NCI-H82 treated with DMSO at 0.1 percent for 48 hours (cell line): ENCODE measurements at regions not wholly inside any gene's neighbourhood (a gene's known extent, or its start where the extent isn't known, plus 50 kb on each side); places are given as distances from the start of the nearest gene placed in this dataset.
A peak's percentile ranks its signal among the peaks of the same experiment; 100 is the strongest.
"Not testable (repeated sequence)": the region's sequence is repeated elsewhere in the genome, so short reads cannot be mapped to it uniquely, and the experiment has no call there.

Experiments
- DNase-seq: peaks from one replicate; lab custom pipeline; 2025; ENCODE audit not compliant: unreplicated experiment; lab: John Stamatoyannopoulos, UW

GRCh38 chr4:123209436-123209835 is 187.2 kb upstream of the SPRY1 start:
- no peak for DNase-seq

GRCh38 chr4:123215536-123215935 is 181.1 kb upstream of the SPRY1 start:
- no peak for DNase-seq

GRCh38 chr4:123216543-123216942 is 180.1 kb upstream of the SPRY1 start:
- no peak for DNase-seq

- no peak for DNase-seq
Measured at GRCh38 chr4:123216946-123217345, 179.6 kb upstream of the SPRY1 start.

- DNase-seq: no peak
Measured at GRCh38 chr4:123217664-123218063, 178.9 kb upstream of the SPRY1 start.

GRCh38 chr4:123218981-123219380 is 177.6 kb upstream of the SPRY1 start:
- no peak for DNase-seq

GRCh38 chr4:123229286-123229685 is 167.3 kb upstream of the SPRY1 start:
- no peak for DNase-seq

- DNase-seq: no peak
Measured at GRCh38 chr4:123230061-123230460, 166.5 kb upstream of the SPRY1 start.

- no peak for DNase-seq
Measured at GRCh38 chr4:123232439-123232838, 164.2 kb upstream of the SPRY1 start.

GRCh38 chr4:123233136-123233768 is 163.3 kb upstream of the SPRY1 start:
- DNase-seq: no peak

GRCh38 chr4:123234955-123235354 is 161.6 kb upstream of the SPRY1 start:
- DNase-seq: no peak

GRCh38 chr4:123235431-123235830 is 161.2 kb upstream of the SPRY1 start:
- DNase-seq: no peak

- no peak for DNase-seq
Measured at GRCh38 chr4:123236606-123237005, 160.0 kb upstream of the SPRY1 start.

GRCh38 chr4:123240286-123240685 is 156.3 kb upstream of the SPRY1 start:
- not testable (repeated sequence) for DNase-seq

- not testable (repeated sequence) for DNase-seq
Measured at GRCh38 chr4:123243220-123243619, 153.4 kb upstream of the SPRY1 start.

GRCh38 chr4:123244137-123244536 is 152.5 kb upstream of the SPRY1 start:
- no peak for DNase-seq

GRCh38 chr4:123246085-123246484 is 150.5 kb upstream of the SPRY1 start:
- no peak for DNase-seq

- DNase-seq: peak; percentile 68
Measured at GRCh38 chr4:123248085-123248659, 148.4 kb upstream of the SPRY1 start.

- DNase-seq: no peak
Measured at GRCh38 chr4:123249821-123250220, 146.8 kb upstream of the SPRY1 start.

GRCh38 chr4:123250843-123251242 is 145.8 kb upstream of the SPRY1 start:
- no peak for DNase-seq

GRCh38 chr4:123255971-123256370 is 140.6 kb upstream of the SPRY1 start:
- DNase-seq: no peak

- no peak for DNase-seq
Measured at GRCh38 chr4:123256901-123257300, 139.7 kb upstream of the SPRY1 start.

- DNase-seq: no peak
Measured at GRCh38 chr4:123257591-123257990, 139.0 kb upstream of the SPRY1 start.
